ENCODE measurements at regions not wholly inside any gene's neighbourhood (a gene's known extent, or its start where the extent isn't known, plus 50 kb on each side); places are given as distances from the start of the nearest gene placed in this dataset.

- no peak for DNase-seq (ENCODE audit: low spot score)
- no peak for TF ChIP-seq CTCF (IDR thresholded peaks at IDR 0.05; ENCODE audit: extremely low read depth, missing control alignments)
Observed at GRCh38 chr19:33948651-33949335, 152.1 kb downstream of the KCTD15 start.

- no peak for TF ChIP-seq CTCF (IDR thresholded peaks at IDR 0.05; ENCODE audit: extremely low read depth, missing control alignments)
- no peak for DNase-seq (ENCODE audit: low spot score)
Observed at GRCh38 chr19:33950091-33950750, 153.6 kb downstream of the KCTD15 start.

GRCh38 chr19:33953023-33953422 lies 156.4 kb downstream of the KCTD15 start:
- TF ChIP-seq CTCF (IDR thresholded peaks at IDR 0.05; ENCODE audit: extremely low read depth, missing control alignments) = no peak
- DNase-seq (ENCODE audit: low spot score) = no peak

GRCh38 chr19:33953592-33953991 lies 156.9 kb downstream of the KCTD15 start:
- DNase-seq (ENCODE audit: low spot score) = no peak
- no peak for TF ChIP-seq CTCF (IDR thresholded peaks at IDR 0.05; ENCODE audit: extremely low read depth, missing control alignments)

GRCh38 chr19:33954686-33955085 lies 158.0 kb downstream of the KCTD15 start:
- TF ChIP-seq CTCF (IDR thresholded peaks at IDR 0.05; ENCODE audit: extremely low read depth, missing control alignments) = no peak
- no peak for DNase-seq (ENCODE audit: low spot score)

- DNase-seq (ENCODE audit: low spot score) = no peak
- no peak for TF ChIP-seq CTCF (IDR thresholded peaks at IDR 0.05; ENCODE audit: extremely low read depth, missing control alignments)
Observed at GRCh38 chr19:33956941-33957340, 160.3 kb downstream of the KCTD15 start.

- DNase-seq (ENCODE audit: low spot score) = no peak
- TF ChIP-seq CTCF (IDR thresholded peaks at IDR 0.05; ENCODE audit: extremely low read depth, missing control alignments) = no peak
Observed at GRCh38 chr19:33957804-33958203, 161.1 kb downstream of the KCTD15 start.
